Endothelial cell of umbilical vein (primary cell): ENCODE measurements at regions not wholly inside any gene's neighbourhood (a gene's known extent, or its start where the extent isn't known, plus 50 kb on each side); places are given as distances from the start of the nearest gene placed in this dataset.

Experiments
- BruUV-seq: library from RNA; stranded (reverse); fragments of 400-500 nt; replicated peaks from 2 replicates; lab custom pipeline; 2021; lab: Mats Ljungman, UMichigan
- CTCF ChIA-PET: fragments of 300-600, 350-600 bp; sonication (Branson Sonifier 250); formaldehyde crosslinking; loops from one replicate; lab custom pipeline; 2021; ENCODE audit warnings: antibody characterized with exemption, inconsistent platforms; lab: Charles Lee
- POLR2A ChIA-PET: fragments of 300-600, 350-600 bp; sonication (Branson Sonifier 250); formaldehyde crosslinking; loops from one replicate; lab custom pipeline; 2021; ENCODE audit warnings: antibody characterized with exemption, inconsistent platforms; lab: Charles Lee
- DNase-seq: peaks from one replicate; pipeline ENCODE4 v3.0.0-alpha.2; 2011; ENCODE audit warnings: low read depth, low spot score
- FAIRE-seq: peaks from 2 replicates; lab custom pipeline; 2011; peaks lifted over from hg19 to GRCh38; lab: Jason Lieb, UNC
- H2AFZ ChIP-seq: 2 replicates; pipeline ENCODE4 v1.6.0; 2012; ENCODE audit warnings: low read depth, low read length, control low read depth, inconsistent platforms
- H3K27ac ChIP-seq: 2 replicates; pipeline ENCODE4 v1.5.1; 2011; ENCODE audit warnings: low read depth, mild to moderate bottlenecking, control low read depth, low read length, moderate library complexity; ENCODE audit not compliant: insufficient read depth
- H3K27me3 ChIP-seq, 2 experiments: 2 replicates each; pipeline versions ENCODE4 v1.6.0 to v1.6.1; 2011; ENCODE audit warnings: low read length in 2 of 2, mixed read lengths in 1 of 2; ENCODE audit not compliant: control insufficient read depth in 2 of 2, insufficient read depth in 2 of 2
- H3K36me3 ChIP-seq, 2 experiments: 2 replicates in 1 of 2; 3 replicates in 1 of 2; pipeline ENCODE4 v1.5.1; 2011; ENCODE audit warnings: low read length in 2 of 2, mild to moderate bottlenecking in 1 of 2, moderate library complexity in 1 of 2; ENCODE audit not compliant: control insufficient read depth in 2 of 2, insufficient read depth in 2 of 2; ENCODE audit errors: extremely low read depth in 1 of 2
- H3K4me1 ChIP-seq: 3 replicates; pipeline ENCODE4 v1.5.1; 2011; ENCODE audit warnings: mild to moderate bottlenecking, low read length; ENCODE audit not compliant: control insufficient read depth, insufficient read depth; ENCODE audit errors: extremely low read depth
- H3K4me2 ChIP-seq: 2 replicates; pipeline ENCODE4 v1.6.1; 2011; ENCODE audit warnings: low read length, control low read depth, mixed read lengths; ENCODE audit not compliant: insufficient read depth
- H3K4me3 ChIP-seq, 3 experiments: fragments of 200-600 bp in 1 of 3; sonication (generic), shearing (Covaris generic) in 1 of 3; replicated peaks in 1 of 3; 2 replicates each; pipeline ENCODE4 v1.5.1; 2011 to 2016; ENCODE audit warnings: control low read depth in 3 of 3, low read length in 3 of 3, mild to moderate bottlenecking in 2 of 3, inconsistent platforms in 1 of 3, low read depth in 1 of 3, moderate library complexity in 1 of 3; ENCODE audit not compliant: insufficient read depth in 1 of 3
- H3K79me2 ChIP-seq: 2 replicates; pipeline ENCODE4 v1.6.0; 2012; ENCODE audit warnings: low read length, inconsistent platforms; ENCODE audit not compliant: control insufficient read depth, insufficient read depth
- H3K9ac ChIP-seq: replicated peaks from 2 replicates; pipeline ENCODE3; 2011; ENCODE audit warnings: low read length, control low read depth; ENCODE audit not compliant: insufficient read depth; ENCODE audit errors: extremely low read depth
- H3K9me1 ChIP-seq: replicated peaks from 3 replicates; pipeline ENCODE4 v1.6.0; 2011; ENCODE audit warnings: mild to moderate bottlenecking, low read length; ENCODE audit not compliant: control insufficient read depth, insufficient read depth; ENCODE audit errors: extremely low read depth
- H3K9me3 ChIP-seq: replicated peaks from 2 replicates; pipeline ENCODE4 v1.5.1; 2012; ENCODE audit warnings: low read length, inconsistent platforms; ENCODE audit not compliant: control insufficient read depth, insufficient read depth
- H4K20me1 ChIP-seq: replicated peaks from 2 replicates; pipeline ENCODE3; 2011; ENCODE audit warnings: mild to moderate bottlenecking, low read length; ENCODE audit not compliant: control insufficient read depth, insufficient read depth; ENCODE audit errors: extremely low read depth
- EZH2 ChIP-seq: IDR thresholded peaks from 2 replicates; pipeline ENCODE4 v1.6.1; 2012; ENCODE audit warnings: borderline replicate concordance, low read depth, mild to moderate bottlenecking, moderate library complexity, low read length, inconsistent platforms; ENCODE audit not compliant: severe bottlenecking
- FOS ChIP-seq: IDR thresholded peaks from 2 replicates; pipeline ENCODE4 v1.6.1; 2011; ENCODE audit warnings: mild to moderate bottlenecking, low read length, moderate library complexity, borderline replicate concordance; ENCODE audit not compliant: insufficient read depth
- GATA2 ChIP-seq: IDR thresholded peaks from 2 replicates; pipeline ENCODE4 v1.7.0; 2011; ENCODE audit warnings: low read depth, mild to moderate bottlenecking, moderate library complexity, mixed read lengths, low read length; ENCODE audit not compliant: insufficient read length, insufficient read depth
- JUN ChIP-seq: IDR thresholded peaks from 2 replicates; pipeline ENCODE4 v1.6.1; 2011; ENCODE audit warnings: borderline replicate concordance, low read depth; ENCODE audit not compliant: insufficient read length, insufficient read depth
- MAX ChIP-seq: IDR thresholded peaks from 2 replicates; pipeline ENCODE4 v1.6.1; 2011; ENCODE audit not compliant: insufficient read depth, insufficient read length
- MYC ChIP-seq: IDR thresholded peaks from one replicate; pipeline ENCODE4 v1.6.1; 2011; ENCODE audit warnings: mild to moderate bottlenecking, low read depth, low read length
- POLR2A ChIP-seq: IDR thresholded peaks from 2 replicates; pipeline ENCODE4 v1.6.1; 2012; ENCODE audit warnings: low read depth, mild to moderate bottlenecking, control low read depth, low read length
- POLR2AphosphoS5 ChIP-seq: IDR thresholded peaks from 2 replicates; pipeline ENCODE4 v1.6.1; 2012; ENCODE audit warnings: low read depth, mild to moderate bottlenecking, control low read depth, low read length, moderate library complexity; ENCODE audit not compliant: insufficient read depth
- dilution Hi-C: fragments of 300-500 bp; cut with MboI; formaldehyde crosslinking; loops from one replicate; pipeline ENCODE4 v1.15.0; 2019; ENCODE audit warnings: low sequenced_read_pairs; ENCODE audit not compliant: extremely low pct_ligation_motif_present
- intact Hi-C: fragments of 100-400 bp; cut with micrococcal nuclease; formaldehyde crosslinking; loops from one replicate; pipeline ENCODE4 v1.10.0; 2022
- TF ChIP-seq, protein P1 (sequence below), 2 donors: IDR thresholded peaks; 1 replicate in 1 of 2; 2 replicates in 1 of 2; pipeline ENCODE4 v1.5.1; 2011; ENCODE audit warnings: low read length in 2 of 2, mild to moderate bottlenecking in 2 of 2, moderate library complexity in 2 of 2, control low read depth in 1 of 2, inconsistent platforms in 1 of 2, low read depth in 1 of 2; ENCODE audit not compliant: insufficient read depth in 1 of 2; ENCODE audit errors: extremely low read depth in 1 of 2

- TF ChIP-seq MYC, result no peak
- no peak for TF ChIP-seq POLR2A
- TF ChIP-seq MAX, result no peak
- no peak for TF ChIP-seq EZH2
- no peak for TF ChIP-seq FOS
- no peak for TF ChIP-seq JUN
- TF ChIP-seq GATA2, result no peak
- no peaks in the 10 kb centered on the region for H3K4me1 ChIP-seq
- no peak overlapping the region for H3K27ac ChIP-seq
- H3K36me3 ChIP-seq, result no peaks in the 10 kb centered on the region
- BruUV-seq, result no TSS peak
- no peak for FAIRE-seq
- H3K9me3 ChIP-seq, result no peaks in the 10 kb centered on the region
- CTCF ChIA-PET, result interaction anchor here (1.1 kb wide), 1 partner anchor 34 kb away, joined by 4 read pairs; no protein-coding TSS in a partner anchor
- H3K4me2 ChIP-seq, result no peak overlapping the region
- POLR2A ChIA-PET, result no interaction called here
- H3K4me3 ChIP-seq, result no peak overlapping the region
- no peak for DNase-seq
- H3K9ac ChIP-seq, result no peak overlapping the region
- H3K27me3 ChIP-seq, result no peaks in the 10 kb centered on the region
- H3K79me2 ChIP-seq, result no peaks in the 10 kb centered on the region
- intact Hi-C loops (no loop called here), dilution Hi-C loops (no loop called here)
- H2AFZ ChIP-seq, result no peak overlapping the region
- H3K9me1 ChIP-seq, result no peaks in the 10 kb centered on the region
- no peaks in the 10 kb centered on the region for H4K20me1 ChIP-seq
Observed at GRCh38 chr1:59242370-59242769, 54.5 kb upstream of the FGGY start.

DNA sequence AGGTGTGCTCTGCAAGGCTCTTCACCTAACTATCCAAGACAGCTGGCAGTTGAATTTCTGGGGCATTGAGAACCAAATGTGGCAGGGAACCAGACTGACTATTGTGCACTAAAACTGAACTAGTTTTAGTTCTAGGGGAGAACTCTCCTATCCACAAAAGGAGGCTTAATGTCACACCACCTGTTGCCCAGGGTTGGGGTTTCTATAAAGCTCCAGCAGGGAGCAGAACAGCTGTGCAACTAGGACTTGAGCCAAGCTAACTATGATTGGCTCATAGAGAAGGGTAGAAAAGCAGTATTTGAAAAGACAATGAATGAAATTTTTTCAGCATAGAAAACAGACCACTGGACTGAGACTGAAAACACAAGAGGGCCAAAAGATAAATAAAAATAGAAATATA lies 53.3 kb upstream of the FGGY start:
- DNase-seq (no peak), FAIRE-seq (no peak)
- H3K4me3 ChIP-seq, result no peak overlapping the region
- CTCF ChIA-PET, result no interaction called here
- no peaks in the 10 kb centered on the region for H3K79me2 ChIP-seq
- no peaks in the 10 kb centered on the region for H3K9me1 ChIP-seq
- BruUV-seq, result no TSS peak
- no peaks in the 10 kb centered on the region for H3K9me3 ChIP-seq
- no peak overlapping the region for H3K27ac ChIP-seq
- no peak overlapping the region for H2AFZ ChIP-seq
- H3K27me3 ChIP-seq, result no peaks in the 10 kb centered on the region
- no peak overlapping the region for H3K9ac ChIP-seq
- H4K20me1 ChIP-seq, result no peaks in the 10 kb centered on the region
- intact Hi-C loops (no loop called here), dilution Hi-C loops (no loop called here)
- H3K4me1 ChIP-seq, result no peaks in the 10 kb centered on the region
- TF ChIP-seq FOS (no peak), POLR2AphosphoS5 (no peak), MYC (no peak), POLR2A (no peak), GATA2 (no peak), MAX (no peak), EZH2 (no peak), JUN (no peak)
- TF ChIP-seq, protein P1, sequence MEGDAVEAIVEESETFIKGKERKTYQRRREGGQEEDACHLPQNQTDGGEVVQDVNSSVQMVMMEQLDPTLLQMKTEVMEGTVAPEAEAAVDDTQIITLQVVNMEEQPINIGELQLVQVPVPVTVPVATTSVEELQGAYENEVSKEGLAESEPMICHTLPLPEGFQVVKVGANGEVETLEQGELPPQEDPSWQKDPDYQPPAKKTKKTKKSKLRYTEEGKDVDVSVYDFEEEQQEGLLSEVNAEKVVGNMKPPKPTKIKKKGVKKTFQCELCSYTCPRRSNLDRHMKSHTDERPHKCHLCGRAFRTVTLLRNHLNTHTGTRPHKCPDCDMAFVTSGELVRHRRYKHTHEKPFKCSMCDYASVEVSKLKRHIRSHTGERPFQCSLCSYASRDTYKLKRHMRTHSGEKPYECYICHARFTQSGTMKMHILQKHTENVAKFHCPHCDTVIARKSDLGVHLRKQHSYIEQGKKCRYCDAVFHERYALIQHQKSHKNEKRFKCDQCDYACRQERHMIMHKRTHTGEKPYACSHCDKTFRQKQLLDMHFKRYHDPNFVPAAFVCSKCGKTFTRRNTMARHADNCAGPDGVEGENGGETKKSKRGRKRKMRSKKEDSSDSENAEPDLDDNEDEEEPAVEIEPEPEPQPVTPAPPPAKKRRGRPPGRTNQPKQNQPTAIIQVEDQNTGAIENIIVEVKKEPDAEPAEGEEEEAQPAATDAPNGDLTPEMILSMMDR (IDR thresholded peaks at IDR 0.05; ENCODE audit: extremely low read depth in 1 of 2, insufficient read depth in 1 of 2, low read depth in 1 of 2, low read length in 2 of 2), result no peak
- no peak overlapping the region for H3K4me2 ChIP-seq
- POLR2A ChIA-PET, result no interaction called here
- no peaks in the 10 kb centered on the region for H3K36me3 ChIP-seq
